ENCODE measurements at regions not wholly inside any gene's neighbourhood (a gene's known extent, or its start where the extent isn't known, plus 50 kb on each side); places are given as distances from the start of the nearest gene placed in this dataset.
A peak's percentile ranks its signal among the peaks of the same experiment; 100 is the strongest.

GRCh38 chr1:117803318-117803717, 126.1 kb downstream of the GDAP2 start:
- no peak overlapping the region for H3K27ac ChIP-seq (replicated peaks in 1 of 4)
- peaks cover 0 to 8% (median 0%) of the 10 kb centered on the region in 4 donors for H3K4me1 ChIP-seq
- H3K9me3 ChIP-seq = no peaks in the 10 kb centered on the region
- H3K36me3 ChIP-seq = no peaks in the 10 kb centered on the region
- TF ChIP-seq POLR2AphosphoS5 (IDR thresholded peaks at IDR 0.05) (no peak), POLR2A (IDR thresholded peaks at IDR 0.05; ENCODE audit: low read depth) (no peak), EP300 (IDR thresholded peaks at IDR 0.05) (no peak)
- TF ChIP-seq, protein P1, sequence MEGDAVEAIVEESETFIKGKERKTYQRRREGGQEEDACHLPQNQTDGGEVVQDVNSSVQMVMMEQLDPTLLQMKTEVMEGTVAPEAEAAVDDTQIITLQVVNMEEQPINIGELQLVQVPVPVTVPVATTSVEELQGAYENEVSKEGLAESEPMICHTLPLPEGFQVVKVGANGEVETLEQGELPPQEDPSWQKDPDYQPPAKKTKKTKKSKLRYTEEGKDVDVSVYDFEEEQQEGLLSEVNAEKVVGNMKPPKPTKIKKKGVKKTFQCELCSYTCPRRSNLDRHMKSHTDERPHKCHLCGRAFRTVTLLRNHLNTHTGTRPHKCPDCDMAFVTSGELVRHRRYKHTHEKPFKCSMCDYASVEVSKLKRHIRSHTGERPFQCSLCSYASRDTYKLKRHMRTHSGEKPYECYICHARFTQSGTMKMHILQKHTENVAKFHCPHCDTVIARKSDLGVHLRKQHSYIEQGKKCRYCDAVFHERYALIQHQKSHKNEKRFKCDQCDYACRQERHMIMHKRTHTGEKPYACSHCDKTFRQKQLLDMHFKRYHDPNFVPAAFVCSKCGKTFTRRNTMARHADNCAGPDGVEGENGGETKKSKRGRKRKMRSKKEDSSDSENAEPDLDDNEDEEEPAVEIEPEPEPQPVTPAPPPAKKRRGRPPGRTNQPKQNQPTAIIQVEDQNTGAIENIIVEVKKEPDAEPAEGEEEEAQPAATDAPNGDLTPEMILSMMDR (IDR thresholded peaks at IDR 0.05) = no peak
- intact Hi-C loops (cut with DNase I) = no loop called here
- WGBS = 87% methylated on average over 1 of the region's 1 CpG
- no peak for DNase-seq (ENCODE audit: extremely low spot score)
- H3K27me3 ChIP-seq = no peaks in the 10 kb centered on the region
- no peak overlapping the region for H3K4me3 ChIP-seq

DNA sequence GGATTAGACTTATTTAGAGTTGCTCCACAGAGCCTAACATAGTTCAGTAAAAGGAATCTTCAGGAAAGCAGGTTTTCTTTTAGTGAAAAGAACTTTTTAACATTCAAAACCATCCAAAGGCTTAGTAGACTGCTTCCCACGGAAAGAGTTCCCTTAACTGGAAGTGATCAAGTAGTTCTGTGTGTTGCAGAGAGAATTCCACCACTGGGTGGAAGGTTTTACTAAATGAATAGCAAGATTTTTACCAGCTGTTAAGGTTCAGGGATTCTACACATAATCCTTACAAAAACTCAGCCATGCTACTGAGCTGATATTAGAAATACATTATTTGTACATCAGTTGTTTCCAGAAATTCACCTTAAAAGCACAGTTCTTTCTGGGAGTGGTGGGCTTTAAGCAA, 119.7 kb downstream of the GDAP2 start:
- DNase-seq (ENCODE audit: extremely low spot score) = no peak
- WGBS = 31% methylated on average over 1 of the region's 1 CpG
- intact Hi-C loops (cut with DNase I) = loop anchor here (5.0 kb wide), 1 partner anchor 88 kb away; no protein-coding TSS in a partner anchor
- peaks cover 0 to 33% (median 25%) of the 10 kb centered on the region in 4 donors for H3K4me1 ChIP-seq
- H3K36me3 ChIP-seq = no peaks in the 10 kb centered on the region
- H3K9me3 ChIP-seq = no peaks in the 10 kb centered on the region
- H3K4me3 ChIP-seq = no peak overlapping the region
- no peak for TF ChIP-seq EP300 (IDR thresholded peaks at IDR 0.05)
- TF ChIP-seq, protein P1 (IDR thresholded peaks at IDR 0.05) = peak in 2 of 3 experiments; percentile 20 to 23
- TF ChIP-seq POLR2A (IDR thresholded peaks at IDR 0.05; ENCODE audit: low read depth) = no peak
- H3K27ac ChIP-seq (replicated peaks in 1 of 4) = no peak overlapping the region
- no peaks in the 10 kb centered on the region for H3K27me3 ChIP-seq

DNA sequence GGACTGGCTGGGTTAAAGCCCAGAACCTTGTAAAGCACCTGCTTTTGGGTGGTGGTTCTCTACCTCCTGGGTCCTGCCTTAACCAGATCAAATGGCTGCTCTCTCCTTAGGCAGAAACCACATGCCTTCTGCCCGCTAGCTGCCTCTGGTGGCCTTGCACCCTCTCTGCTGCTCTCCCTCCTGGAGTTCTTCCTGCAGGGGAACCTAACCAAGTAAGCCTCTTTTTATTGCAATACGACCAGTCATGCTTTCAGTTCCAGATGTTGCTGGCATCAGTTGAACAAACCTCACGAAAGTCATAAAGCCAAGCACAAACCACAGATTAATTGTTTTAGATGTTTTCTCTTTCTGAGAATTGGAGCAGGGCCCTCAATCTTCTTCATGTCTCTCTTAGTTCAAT, 118.9 kb downstream of the GDAP2 start:
- Histone ChIP-seq H3K27me3 (no peaks in the 10 kb centered on the region), H3K36me3 (no peaks in the 10 kb centered on the region), H3K27ac (replicated peaks in 1 of 4) (no peak overlapping the region), H3K4me1 (peaks cover 0 to 41% (median 32%) of the 10 kb centered on the region in 4 donors), H3K9me3 (no peaks in the 10 kb centered on the region), H3K4me3 (no peak overlapping the region)
- intact Hi-C loops (cut with DNase I) = loop anchor here (5.0 kb wide), 1 partner anchor 87 kb away; no protein-coding TSS in a partner anchor
- DNase-seq (ENCODE audit: extremely low spot score) = no peak
- TF ChIP-seq POLR2A (IDR thresholded peaks at IDR 0.05; ENCODE audit: low read depth) = no peak
- TF ChIP-seq, protein P1 (IDR thresholded peaks at IDR 0.05) = no peak
- WGBS = 75% methylated on average over 2 of the region's 3 CpGs

GRCh38 chr1:117812869-117813511, 116.4 kb downstream of the GDAP2 start:
- no peaks in the 10 kb centered on the region for H3K9me3 ChIP-seq
- DNase-seq (ENCODE audit: extremely low spot score) = no peak
- TF ChIP-seq EP300 (IDR thresholded peaks at IDR 0.05) = no peak
- TF ChIP-seq POLR2AphosphoS5 (IDR thresholded peaks at IDR 0.05) = no peak
- TF ChIP-seq, protein P1 (IDR thresholded peaks at IDR 0.05) = no peak
- no peak for TF ChIP-seq POLR2A (IDR thresholded peaks at IDR 0.05; ENCODE audit: low read depth)
- H3K36me3 ChIP-seq = no peaks in the 10 kb centered on the region
- H3K4me1 ChIP-seq = peaks cover 0 to 48% (median 40%) of the 10 kb centered on the region in 4 donors
- H3K4me3 ChIP-seq = no peak overlapping the region
- 18% methylated on average over 1 of the region's 1 CpG for WGBS
- H3K27me3 ChIP-seq = no peaks in the 10 kb centered on the region
- H3K27ac ChIP-seq (replicated peaks in 1 of 4) = no peak overlapping the region
- intact Hi-C loops (cut with DNase I) = loop anchor here (5.0 kb wide), 1 partner anchor 84 kb away; no protein-coding TSS in a partner anchor

Small RNAs in the stretch of these regions (small RNA-seq; reads per million reads assigned to genes)
- gene AL390877.1 (0 reads per million in 3 donors), gene RF00561 (0 reads per million in 3 donors)

Data from esophagus muscularis mucosa (tissue), 4 donors.